Embryonic facial prominence (tissue), 1 donor: ENCODE measurements at regions not wholly inside any gene's neighbourhood (a gene's known extent, or its start where the extent isn't known, plus 50 kb on each side); places are given as distances from the start of the nearest gene placed in this dataset.

ENCODE experiments used
- DNase-seq: peaks from one replicate; pipeline ENCODE4 v3.0.0-alpha.2; 2016; ENCODE audit errors: extremely low spot score

GRCh38 chr2:146239392-146240135, 1605.3 kb upstream of the ACVR2A start:
- DNase-seq, result no peak

- no peak for DNase-seq
These were observed 1606.4 kb upstream of the ACVR2A start for GRCh38 chr2:146238254-146238966.

GRCh38 chr2:146235158-146235557, 1609.7 kb upstream of the ACVR2A start:
- DNase-seq, result no peak

- no peak for DNase-seq
These were observed 1615.2 kb upstream of the ACVR2A start for GRCh38 chr2:146229508-146230155.

GRCh38 chr2:146228466-146229058, 1616.3 kb upstream of the ACVR2A start:
- no peak for DNase-seq

GRCh38 chr2:146228020-146228393, 1616.8 kb upstream of the ACVR2A start:
- no peak for DNase-seq

- DNase-seq, result no peak
These were observed 1617.4 kb upstream of the ACVR2A start for GRCh38 chr2:146227152-146228019.

GRCh38 chr2:146226077-146226476, 1618.8 kb upstream of the ACVR2A start:
- DNase-seq, result no peak

- no peak for DNase-seq
These were observed 1623.0 kb upstream of the ACVR2A start for GRCh38 chr2:146221826-146222225.

- DNase-seq, result no peak
These were observed 1623.9 kb upstream of the ACVR2A start for GRCh38 chr2:146220957-146221356.

- DNase-seq, result no peak
These were observed 1630.4 kb upstream of the ACVR2A start for GRCh38 chr2:146214394-146214929.

GRCh38 chr2:146213674-146214073, 1631.2 kb upstream of the ACVR2A start:
- no peak for DNase-seq

GRCh38 chr2:146212602-146213001, 1632.2 kb upstream of the ACVR2A start:
- no peak for DNase-seq

- no peak for DNase-seq
These were observed 1635.0 kb upstream of the ACVR2A start for GRCh38 chr2:146209842-146210275.

- DNase-seq, result no peak
These were observed 1636.9 kb upstream of the ACVR2A start for GRCh38 chr2:146207901-146208300.

GRCh38 chr2:146207417-146207816, 1637.4 kb upstream of the ACVR2A start:
- no peak for DNase-seq

GRCh38 chr2:146203064-146203624, 1641.7 kb upstream of the ACVR2A start:
- no peak for DNase-seq

- DNase-seq, result no peak
These were observed 1651.2 kb upstream of the ACVR2A start for GRCh38 chr2:146193619-146194018.

GRCh38 chr2:146189541-146189940, 1655.3 kb upstream of the ACVR2A start:
- no peak for DNase-seq

GRCh38 chr2:146173934-146174333, 1654.0 kb upstream of the ZEB2 start:
- DNase-seq, result no peak
